Peyer's patch (tissue), 4 donors: ENCODE measurements at regions not wholly inside any gene's neighbourhood (a gene's known extent, or its start where the extent isn't known, plus 50 kb on each side); places are given as distances from the start of the nearest gene placed in this dataset.

Experiments used
- CTCF ChIP-seq, 6 experiments: fragments of 450-650 bp in 4 of 6; fragments of 200-600 bp in 2 of 6; sonication (generic) in 1 of 6; IDR thresholded peaks; one replicate each; pipeline ENCODE4 v1.5.1; 2017 to 2019; ENCODE audit warnings: antibody characterized with exemption in 6 of 6, mild to moderate bottlenecking in 3 of 6, moderate library complexity in 1 of 6
- POLR2A ChIP-seq, 2 donors: fragments of 450-650 bp; IDR thresholded peaks; one replicate each; pipeline ENCODE4 v1.5.1; 2017; ENCODE audit warnings: antibody characterized with exemption in 2 of 2, mild to moderate bottlenecking in 2 of 2, moderate library complexity in 2 of 2

DNA sequence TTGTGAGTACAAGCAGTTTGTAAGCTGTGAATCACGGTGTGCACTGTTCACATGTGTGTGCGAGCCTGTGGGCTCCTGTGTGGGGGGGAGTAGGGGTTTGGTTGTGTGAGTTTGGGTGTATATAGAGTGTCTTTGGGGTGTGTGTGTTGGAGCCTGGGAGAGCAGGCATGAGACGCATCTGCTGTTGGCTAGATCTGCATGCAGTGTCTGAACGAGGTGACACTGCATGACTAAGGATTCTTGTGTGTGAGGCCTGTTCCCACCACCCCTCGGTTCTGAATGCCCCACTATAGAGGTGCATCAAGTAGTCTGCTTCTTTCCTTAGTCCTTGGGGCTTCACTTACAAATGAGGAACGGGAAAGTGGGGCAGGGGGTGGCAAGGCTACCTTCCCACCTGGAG lies 68.4 kb downstream of the MAGEF1 start:
- TF ChIP-seq CTCF (IDR thresholded peaks at IDR 0.05) (no peak), POLR2A (IDR thresholded peaks at IDR 0.05) (no peak)
